Left hindlimb (tissue), 1 donor: ENCODE measurements at regions not wholly inside any gene's neighbourhood (a gene's known extent, or its start where the extent isn't known, plus 50 kb on each side); places are given as distances from the start of the nearest gene placed in this dataset.

Source experiments
- DNase-seq: peaks from one replicate; pipeline ENCODE4 v3.0.0-alpha.2; 2018

DNA sequence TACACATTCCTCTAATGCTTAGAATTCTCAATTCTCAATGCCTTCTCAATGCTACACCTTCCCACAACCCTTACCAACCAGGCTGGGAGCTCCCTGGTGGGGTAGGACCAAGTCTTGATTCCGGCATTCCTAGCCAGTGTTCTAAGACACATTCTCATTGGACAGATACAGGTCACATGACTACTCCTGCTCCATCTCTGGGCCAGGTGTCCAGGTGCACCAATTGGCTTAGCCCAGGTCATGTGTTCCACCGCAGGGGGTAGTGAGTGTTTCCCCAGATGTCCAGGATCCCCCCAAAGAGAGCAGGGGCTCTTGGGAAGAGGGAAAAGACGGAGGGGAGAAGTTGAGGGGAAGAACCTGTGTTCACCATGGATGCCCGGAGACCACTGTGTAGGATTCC lies 58.7 kb upstream of the MLN start:
- no peak for DNase-seq

DNA sequence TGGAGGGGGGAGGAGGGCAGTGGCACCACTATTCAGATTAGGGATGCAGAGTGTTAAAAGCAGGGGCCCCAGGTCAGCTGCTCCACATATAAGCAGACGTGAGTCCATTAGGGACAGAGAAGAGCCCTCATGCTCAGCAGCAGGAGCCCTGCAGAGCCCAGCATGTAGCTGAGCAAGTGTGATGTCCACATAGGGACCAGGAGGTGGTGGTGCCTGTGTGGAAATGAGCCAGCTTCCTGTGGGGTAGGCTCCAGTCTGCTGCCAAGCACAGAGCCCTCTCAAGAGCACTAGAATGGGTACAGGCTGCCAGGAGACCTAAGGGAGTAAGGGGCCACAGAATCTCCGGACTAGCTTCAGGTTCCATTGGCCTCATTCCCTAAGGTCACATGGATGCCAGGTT lies 57.9 kb upstream of the MLN start:
- no peak for DNase-seq

DNA sequence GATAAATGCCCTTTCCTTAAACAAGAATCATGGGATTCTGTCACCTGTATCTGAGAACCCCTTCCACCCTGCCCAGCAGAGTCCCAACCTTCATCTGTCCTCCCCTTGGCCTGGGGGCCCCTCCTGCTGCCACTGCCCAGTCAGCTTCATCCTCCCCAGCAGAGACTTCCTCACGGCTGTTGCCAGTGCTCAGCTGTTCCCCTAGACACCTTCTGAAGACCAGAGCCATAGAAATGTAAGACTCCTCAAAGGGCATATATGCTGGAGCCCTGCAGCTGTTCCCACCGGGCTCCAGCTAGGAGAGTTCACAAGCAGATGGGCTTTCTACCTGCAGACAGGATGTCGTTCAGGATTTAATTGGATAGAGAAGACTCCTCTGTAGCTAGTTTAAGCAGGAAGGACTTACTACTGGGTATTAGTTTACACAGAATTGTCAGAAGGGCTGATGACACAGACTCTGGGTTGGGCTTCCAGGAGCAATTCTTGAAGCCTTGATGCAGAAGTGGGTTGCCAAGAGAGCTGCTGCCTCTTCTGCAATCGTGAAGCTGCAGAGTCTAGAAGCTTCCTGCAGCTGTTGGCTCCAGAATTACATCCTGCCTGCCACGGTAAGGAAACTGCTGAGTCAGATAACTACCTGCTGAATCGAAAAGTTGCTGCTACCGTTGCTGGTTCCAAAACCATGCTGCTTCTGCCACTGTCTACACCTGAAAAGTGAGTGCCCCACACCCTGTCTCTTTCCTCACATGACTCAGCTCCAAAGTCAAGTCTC lies 57.1 kb upstream of the MLN start:
- no peak for DNase-seq

DNA sequence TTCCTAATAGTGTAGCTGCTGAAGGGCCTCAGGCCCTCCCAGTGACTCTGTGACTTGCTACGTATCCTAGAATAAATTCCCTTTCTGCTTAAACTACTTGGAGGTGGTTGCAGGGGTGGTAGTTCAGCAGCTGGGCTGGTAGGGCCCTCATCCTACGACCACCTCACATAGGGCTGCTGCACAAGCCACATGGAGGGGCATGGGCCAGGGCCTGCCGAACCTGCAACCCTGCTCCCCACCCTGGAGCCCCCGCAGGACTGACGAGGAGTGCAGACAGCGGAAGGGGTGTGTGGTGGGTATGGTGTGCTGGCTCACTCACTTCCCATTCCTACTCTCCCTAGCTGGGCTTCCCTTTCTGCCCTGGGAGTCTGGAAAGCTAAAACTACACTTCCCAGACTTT lies 56.2 kb upstream of the MLN start:
- no peak for DNase-seq

DNA sequence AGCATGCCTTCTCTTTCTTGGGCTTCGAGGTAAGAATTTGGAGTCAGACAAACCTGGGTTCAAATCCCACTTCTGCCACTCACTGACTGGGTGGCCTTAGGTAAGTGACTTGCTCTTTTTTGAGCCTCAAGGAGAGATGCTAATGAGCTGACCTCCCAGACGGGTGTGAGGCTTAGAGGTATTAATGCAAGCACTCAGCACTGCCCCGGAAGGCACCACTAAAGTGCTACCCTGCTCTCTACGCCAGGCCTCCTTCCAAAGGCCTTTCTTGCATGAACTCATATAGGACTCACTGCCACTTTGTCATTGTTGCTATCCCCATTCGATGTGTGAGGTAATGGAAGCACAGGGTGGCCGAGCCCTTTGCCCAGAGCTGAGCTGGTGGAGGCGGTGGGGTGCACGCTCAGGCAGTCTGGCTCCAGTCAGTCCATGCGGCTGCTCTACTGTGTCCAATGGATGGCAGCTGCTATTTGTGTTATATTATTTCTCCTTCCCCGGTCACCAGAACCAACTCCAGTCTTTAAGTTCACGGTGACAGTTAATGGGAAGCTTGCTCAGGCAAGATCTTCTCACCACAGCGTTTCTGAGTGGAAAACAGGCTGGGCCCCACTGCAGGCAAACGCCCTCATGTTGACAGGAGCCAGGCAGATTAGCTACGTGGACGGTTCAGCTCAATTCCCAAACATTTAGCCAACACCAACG lies 55.2 kb upstream of the MLN start:
- no peak for DNase-seq

DNA sequence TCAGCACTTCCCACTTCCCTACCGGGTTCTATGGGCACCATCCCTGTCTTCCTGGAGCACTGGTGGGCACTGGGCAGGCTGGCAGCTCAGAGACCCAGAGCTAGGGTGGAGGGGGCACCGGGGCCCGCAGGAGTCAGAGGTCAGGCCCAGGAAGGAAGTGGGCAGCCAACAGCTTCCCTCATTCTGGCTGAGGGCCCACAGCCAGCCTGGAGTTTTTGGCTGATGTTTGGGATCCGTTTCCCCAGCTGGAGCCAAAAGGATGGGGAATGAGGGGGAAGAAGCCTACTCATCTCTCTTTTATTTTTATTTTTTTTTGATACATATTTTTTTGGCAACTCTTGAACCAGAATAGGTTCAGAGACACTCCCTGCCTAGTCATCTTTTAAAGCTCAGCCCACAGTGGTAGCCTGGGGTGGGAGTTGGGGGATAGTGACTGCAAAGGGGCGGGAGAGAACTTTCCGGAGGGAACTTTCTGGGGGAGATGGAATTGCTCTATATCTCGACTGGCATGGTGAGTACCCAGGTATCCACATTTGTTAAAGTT lies 54.2 kb upstream of the MLN start:
- DNase-seq, result no peak

DNA sequence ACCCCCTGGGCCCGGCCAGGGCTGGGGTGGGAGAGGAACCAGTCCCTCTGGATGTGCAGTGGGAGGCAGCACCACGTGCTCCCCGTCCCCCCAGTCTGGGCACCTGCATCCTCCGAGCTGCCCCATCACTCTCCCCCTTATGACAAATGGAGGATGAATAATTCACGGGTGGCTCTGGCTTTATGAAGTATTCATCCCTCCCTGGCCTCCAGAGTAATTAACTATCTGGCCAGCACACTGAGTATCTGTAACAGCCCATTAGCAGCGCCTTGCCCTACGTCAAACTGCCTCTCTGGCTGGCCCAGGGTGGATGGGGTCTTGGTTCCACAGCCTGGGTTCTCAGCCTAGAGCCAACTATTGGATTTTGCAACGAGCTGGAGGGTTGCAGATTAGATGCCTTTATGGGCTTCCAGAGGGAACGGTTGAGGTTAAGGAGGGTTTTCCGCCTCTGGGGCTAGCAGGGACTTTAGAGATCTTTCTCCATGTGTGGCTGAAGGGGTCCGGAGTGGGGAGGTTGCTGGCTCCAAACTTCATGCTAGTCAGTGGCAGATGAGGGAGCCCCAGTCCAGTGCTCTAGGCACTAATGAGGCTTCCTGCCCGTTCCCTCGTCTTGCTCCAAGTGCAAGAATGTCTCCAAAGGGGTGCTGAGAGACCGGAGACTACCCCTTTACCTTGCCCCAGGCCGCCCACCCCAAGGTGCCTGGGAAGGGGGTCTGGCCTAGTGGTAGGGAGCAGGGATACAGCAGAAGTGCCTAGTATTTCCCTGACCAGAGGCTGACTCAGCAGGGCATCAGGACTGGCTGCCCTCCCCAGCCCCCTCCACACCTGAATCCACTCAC lies 53.5 kb upstream of the MLN start:
- no peak for DNase-seq

DNA sequence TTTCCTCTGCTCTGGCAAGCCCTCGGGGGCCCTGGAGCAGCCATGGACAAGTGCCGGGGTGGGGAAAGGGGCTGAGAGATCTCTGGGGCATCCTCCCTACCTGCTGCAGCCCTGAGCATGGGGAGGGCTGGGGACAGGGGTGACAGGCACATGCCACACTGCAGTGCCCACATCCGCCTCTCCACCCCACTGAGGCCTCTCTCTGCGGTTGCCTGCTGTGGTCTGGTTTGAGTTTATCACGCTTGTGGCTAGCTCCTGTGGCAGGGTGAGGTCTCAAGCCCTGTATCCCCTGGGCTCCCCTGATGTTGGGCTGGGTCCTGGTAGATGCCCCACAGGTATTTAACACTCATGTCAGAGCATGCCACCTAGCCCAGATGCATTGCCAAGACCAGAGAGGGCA lies 52.9 kb upstream of the MLN start:
- no peak for DNase-seq

DNA sequence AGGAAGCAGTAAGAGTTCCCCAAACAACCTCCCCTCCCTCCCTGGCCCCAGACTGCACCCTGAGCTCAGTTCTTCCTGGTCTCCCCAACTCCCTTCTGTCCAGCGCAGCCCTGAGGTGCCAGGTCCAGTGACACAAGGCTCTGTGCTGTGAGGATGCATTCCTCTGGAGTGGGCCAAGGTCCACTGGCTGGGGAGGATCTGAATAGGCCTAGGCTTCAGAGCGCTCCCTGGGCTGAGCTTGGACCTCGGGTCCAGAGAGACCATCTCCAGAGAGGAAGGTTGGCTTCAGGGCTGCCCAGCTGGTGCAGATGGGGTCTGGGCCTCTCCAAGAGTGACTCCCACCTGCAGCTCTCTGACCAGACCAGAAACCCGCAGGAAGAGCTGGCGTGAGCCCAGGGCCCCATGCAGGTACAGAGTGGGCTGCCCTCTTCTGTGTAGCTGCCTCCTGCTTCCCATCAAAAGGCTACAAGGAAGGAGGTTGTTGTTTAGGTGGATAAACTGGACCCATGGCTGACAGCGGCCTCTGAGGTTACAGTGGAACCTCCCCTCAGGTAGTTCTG lies 52.3 kb upstream of the MLN start:
- DNase-seq, result no peak

DNA sequence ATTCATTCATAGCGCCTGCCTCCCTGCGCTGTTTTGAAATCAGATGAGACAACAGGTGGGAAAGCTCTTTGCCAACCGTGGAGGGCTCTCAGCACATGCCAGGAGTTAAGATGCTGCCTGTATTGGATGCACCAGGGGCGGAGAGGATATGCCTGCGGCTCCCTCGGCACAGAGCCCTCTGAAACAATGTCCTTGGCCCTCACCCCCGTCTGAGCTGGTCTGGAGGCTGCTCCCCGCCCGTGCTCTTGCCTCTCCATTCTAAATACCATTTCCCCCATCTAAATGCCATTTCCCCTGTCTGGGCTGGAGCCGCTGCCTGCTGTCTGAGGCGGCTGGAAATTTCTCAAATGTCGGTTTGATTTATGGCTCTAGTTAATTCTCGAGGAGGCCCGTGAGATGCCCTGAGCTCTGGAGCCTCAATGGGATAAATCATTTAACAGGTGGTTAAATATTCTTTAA lies 50.8 kb upstream of the MLN start:
- DNase-seq, result no peak

DNA sequence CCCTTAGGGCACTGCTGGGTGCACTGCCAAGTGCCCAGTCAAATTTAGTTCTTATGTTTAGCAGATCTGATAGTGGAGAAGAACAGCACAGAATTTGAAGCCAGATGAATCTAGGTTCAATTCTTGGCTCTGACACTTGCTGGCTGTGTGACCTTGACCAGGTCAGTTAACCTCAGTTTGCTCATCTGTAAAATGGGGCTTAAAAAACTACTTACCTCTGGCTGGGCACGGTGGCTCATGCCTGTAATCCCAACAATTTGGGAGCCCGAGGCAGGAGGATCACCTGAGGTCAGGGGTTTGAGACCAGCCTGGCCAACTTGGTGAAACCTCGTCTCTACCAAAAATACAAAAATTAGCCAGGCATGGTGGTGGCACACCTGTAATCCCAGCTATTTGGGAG lies 49.9 kb upstream of the MLN start:
- no peak for DNase-seq
